ENCODE measurements at regions not wholly inside any gene's neighbourhood (a gene's known extent, or its start where the extent isn't known, plus 50 kb on each side); places are given as distances from the start of the nearest gene placed in this dataset.

DNA sequence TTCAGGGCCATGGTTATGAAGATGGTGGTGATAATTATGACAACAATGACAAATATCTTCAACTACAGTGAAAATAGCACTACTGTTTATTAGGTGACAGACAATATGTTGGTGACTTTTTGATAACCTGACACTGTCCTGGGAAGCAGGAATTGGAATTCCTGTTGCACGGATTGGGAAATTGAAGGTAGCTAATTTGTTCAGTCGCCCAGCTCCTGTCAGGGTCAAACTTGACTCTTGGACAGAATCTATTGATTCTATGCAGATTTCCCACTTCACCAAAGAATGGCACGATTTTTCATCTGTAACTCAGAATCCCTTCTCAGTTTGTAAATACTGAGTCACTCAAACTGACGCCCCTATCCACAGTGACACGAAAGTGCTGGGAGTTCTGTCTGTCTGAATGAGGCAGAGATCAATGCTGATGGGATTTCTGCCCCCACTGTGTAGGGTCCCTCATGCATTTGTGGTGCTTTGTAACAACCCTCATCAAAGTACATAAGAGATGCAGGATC lies 779.5 kb upstream of the ID2 start:
- Histone ChIP-seq H3K4me1 (ENCODE audit: low read length) (peaks cover 16% of the 10 kb centered on the region), H2AFZ (ENCODE audit: low read length) (no peak overlapping the region), H3K27ac (ENCODE audit: low read length) (no peak overlapping the region), H3K9ac (ENCODE audit: low read length) (no peak overlapping the region), H4K20me1 (ENCODE audit: insufficient read depth, low read depth, low read length) (no peaks in the 10 kb centered on the region), H3K27me3 (ENCODE audit: low read length) (0 out of 2 replicates have a peak, but pooled peaks cover 2% of the 10 kb centered on the region), H3K9me2 (replicated peaks; ENCODE audit: insufficient read depth, low read length) (no peaks in the 10 kb centered on the region), H3K9me3 (ENCODE audit: low read length) (no peaks in the 10 kb centered on the region), H3K79me2 (ENCODE audit: low read length) (no peaks in the 10 kb centered on the region), H3K4me2 (ENCODE audit: low read depth, low read length, poor library complexity, severe bottlenecking) (no peak overlapping the region), H3K36me3 (ENCODE audit: insufficient read depth, low read length) (no peaks in the 10 kb centered on the region), H3K4me3 (ENCODE audit: low read length) (no peak overlapping the region)
- DNase-seq, result no peak

DNA sequence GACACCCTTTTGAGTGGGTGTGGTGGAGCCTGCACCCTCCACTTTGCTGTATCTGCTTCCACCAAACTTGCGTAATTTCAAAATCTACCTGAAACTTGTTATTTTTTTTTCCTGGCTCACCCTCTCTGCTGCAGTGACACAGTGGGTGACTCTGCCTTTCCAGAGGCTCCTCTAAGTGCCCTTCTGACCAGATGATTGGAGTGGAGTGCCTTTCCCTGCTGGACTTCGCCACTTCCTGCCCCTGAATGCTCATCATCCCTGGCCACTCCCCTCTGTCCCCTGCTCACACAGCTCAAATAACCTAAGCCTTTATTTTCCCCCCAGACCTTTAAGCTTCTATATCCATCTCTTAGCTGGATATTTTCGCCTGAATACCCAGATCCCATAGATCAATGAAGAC lies 777.5 kb upstream of the ID2 start:
- no peak for DNase-seq
- no peak overlapping the region for H3K4me2 ChIP-seq (ENCODE audit: low read depth, low read length, poor library complexity, severe bottlenecking)
- no peak overlapping the region for H3K4me3 ChIP-seq (ENCODE audit: low read length)
- no peaks in the 10 kb centered on the region for H3K36me3 ChIP-seq (ENCODE audit: insufficient read depth, low read length)
- no peak overlapping the region for H2AFZ ChIP-seq (ENCODE audit: low read length)
- no peaks in the 10 kb centered on the region for H4K20me1 ChIP-seq (ENCODE audit: insufficient read depth, low read depth, low read length)
- no peaks in the 10 kb centered on the region for H3K9me3 ChIP-seq (ENCODE audit: low read length)
- H3K27ac ChIP-seq (ENCODE audit: low read length), result no peak overlapping the region
- 0 out of 2 replicates have a peak, but pooled peaks cover 2% of the 10 kb centered on the region for H3K27me3 ChIP-seq (ENCODE audit: low read length)
- H3K9ac ChIP-seq (ENCODE audit: low read length), result no peak overlapping the region
- no peaks in the 10 kb centered on the region for H3K9me2 ChIP-seq (replicated peaks; ENCODE audit: insufficient read depth, low read length)
- peaks cover 3% of the 10 kb centered on the region for H3K4me1 ChIP-seq (ENCODE audit: low read length)
- no peaks in the 10 kb centered on the region for H3K79me2 ChIP-seq (ENCODE audit: low read length)

DNA sequence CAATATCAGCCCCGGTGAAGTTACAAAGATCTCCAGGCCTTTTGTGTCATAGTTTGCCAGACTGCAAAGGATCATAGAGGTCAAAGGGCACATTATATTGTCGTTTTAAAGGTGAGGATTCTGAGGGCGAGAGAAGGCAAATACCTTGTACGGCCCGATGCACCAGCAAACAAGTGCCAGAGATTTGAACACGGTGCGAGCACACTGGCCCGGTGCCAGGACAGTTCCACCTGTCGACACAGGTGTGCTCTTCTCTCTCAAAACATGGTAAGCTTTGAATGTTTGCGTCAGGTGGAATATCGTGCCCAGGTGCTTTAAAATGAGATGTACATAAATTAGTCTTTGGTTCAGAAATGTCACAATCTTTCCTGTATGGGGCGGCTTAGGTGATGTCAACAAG lies 776.1 kb upstream of the ID2 start:
- Histone ChIP-seq H2AFZ (ENCODE audit: low read length) (no peak overlapping the region), H3K4me1 (ENCODE audit: low read length) (no peaks in the 10 kb centered on the region), H3K79me2 (ENCODE audit: low read length) (no peaks in the 10 kb centered on the region), H3K9ac (ENCODE audit: low read length) (no peak overlapping the region), H3K9me3 (ENCODE audit: low read length) (no peaks in the 10 kb centered on the region), H4K20me1 (ENCODE audit: insufficient read depth, low read depth, low read length) (no peaks in the 10 kb centered on the region), H3K4me3 (ENCODE audit: low read length) (no peak overlapping the region), H3K36me3 (ENCODE audit: insufficient read depth, low read length) (no peaks in the 10 kb centered on the region), H3K27me3 (ENCODE audit: low read length) (0 out of 2 replicates have a peak, but pooled peaks cover 2% of the 10 kb centered on the region), H3K4me2 (ENCODE audit: low read depth, low read length, poor library complexity, severe bottlenecking) (no peak overlapping the region), H3K9me2 (replicated peaks; ENCODE audit: insufficient read depth, low read length) (no peaks in the 10 kb centered on the region), H3K27ac (ENCODE audit: low read length) (no peak overlapping the region)
- DNase-seq, result no peak

DNA sequence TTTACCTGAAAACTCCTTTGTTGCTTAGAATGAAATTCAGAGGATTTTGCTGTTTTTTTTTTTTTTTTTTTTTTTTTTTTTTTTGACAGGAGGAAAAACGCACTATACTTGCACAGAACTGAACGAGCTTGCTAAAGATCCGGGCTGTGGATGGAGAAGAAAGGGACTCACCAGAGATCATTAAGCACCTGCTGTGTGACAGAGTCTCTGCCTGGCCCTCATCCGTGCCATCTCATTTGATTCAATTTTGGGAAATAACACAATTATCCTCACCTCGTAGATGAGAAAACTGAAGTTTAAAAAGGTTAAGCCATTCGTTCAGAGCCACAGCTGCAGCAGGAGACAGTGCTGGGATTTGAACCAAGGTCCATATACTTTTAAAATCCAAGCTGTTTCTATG lies 775.4 kb upstream of the ID2 start:
- no peaks in the 10 kb centered on the region for H3K79me2 ChIP-seq (ENCODE audit: low read length)
- DNase-seq, result no peak
- no peak overlapping the region for H3K9ac ChIP-seq (ENCODE audit: low read length)
- no peaks in the 10 kb centered on the region for H3K9me2 ChIP-seq (replicated peaks; ENCODE audit: insufficient read depth, low read length)
- H3K4me1 ChIP-seq (ENCODE audit: low read length), result no peaks in the 10 kb centered on the region
- no peak overlapping the region for H2AFZ ChIP-seq (ENCODE audit: low read length)
- H3K4me2 ChIP-seq (ENCODE audit: low read depth, low read length, poor library complexity, severe bottlenecking), result no peak overlapping the region
- no peak overlapping the region for H3K27ac ChIP-seq (ENCODE audit: low read length)
- H3K36me3 ChIP-seq (ENCODE audit: insufficient read depth, low read length), result no peaks in the 10 kb centered on the region
- no peaks in the 10 kb centered on the region for H3K9me3 ChIP-seq (ENCODE audit: low read length)
- H3K4me3 ChIP-seq (ENCODE audit: low read length), result no peak overlapping the region
- no peaks in the 10 kb centered on the region for H4K20me1 ChIP-seq (ENCODE audit: insufficient read depth, low read depth, low read length)
- 0 out of 2 replicates have a peak, but pooled peaks cover 2% of the 10 kb centered on the region for H3K27me3 ChIP-seq (ENCODE audit: low read length)

DNA sequence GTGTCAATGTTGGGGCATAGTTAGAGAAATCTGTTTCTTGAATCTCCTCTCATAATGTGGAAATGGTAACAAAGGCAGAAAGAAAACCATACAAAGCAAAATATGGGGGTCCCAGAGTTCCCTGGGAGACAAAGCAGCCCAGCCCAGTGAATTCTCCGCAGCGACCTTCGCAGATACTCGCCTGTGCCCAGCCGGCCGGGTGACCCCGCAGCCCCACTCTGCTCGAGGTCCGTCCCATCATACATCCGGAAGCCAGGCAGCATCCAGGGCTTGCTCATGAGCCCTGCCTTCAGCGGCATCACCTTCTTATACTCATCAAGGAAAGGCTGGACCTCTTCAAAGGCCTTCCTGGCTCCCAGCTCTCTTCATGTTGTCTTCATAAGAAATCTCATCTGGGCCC lies 774.8 kb upstream of the ID2 start:
- Histone ChIP-seq H3K27ac (ENCODE audit: low read length) (no peak overlapping the region), H3K4me2 (ENCODE audit: low read depth, low read length, poor library complexity, severe bottlenecking) (no peak overlapping the region), H3K9me2 (replicated peaks; ENCODE audit: insufficient read depth, low read length) (no peaks in the 10 kb centered on the region), H4K20me1 (ENCODE audit: insufficient read depth, low read depth, low read length) (no peaks in the 10 kb centered on the region), H2AFZ (ENCODE audit: low read length) (no peak overlapping the region), H3K9me3 (ENCODE audit: low read length) (no peaks in the 10 kb centered on the region), H3K79me2 (ENCODE audit: low read length) (no peaks in the 10 kb centered on the region), H3K4me3 (ENCODE audit: low read length) (no peak overlapping the region), H3K9ac (ENCODE audit: low read length) (no peak overlapping the region), H3K27me3 (ENCODE audit: low read length) (no peaks in the 10 kb centered on the region), H3K36me3 (ENCODE audit: insufficient read depth, low read length) (no peaks in the 10 kb centered on the region), H3K4me1 (ENCODE audit: low read length) (no peaks in the 10 kb centered on the region)
- DNase-seq, result no peak

DNA sequence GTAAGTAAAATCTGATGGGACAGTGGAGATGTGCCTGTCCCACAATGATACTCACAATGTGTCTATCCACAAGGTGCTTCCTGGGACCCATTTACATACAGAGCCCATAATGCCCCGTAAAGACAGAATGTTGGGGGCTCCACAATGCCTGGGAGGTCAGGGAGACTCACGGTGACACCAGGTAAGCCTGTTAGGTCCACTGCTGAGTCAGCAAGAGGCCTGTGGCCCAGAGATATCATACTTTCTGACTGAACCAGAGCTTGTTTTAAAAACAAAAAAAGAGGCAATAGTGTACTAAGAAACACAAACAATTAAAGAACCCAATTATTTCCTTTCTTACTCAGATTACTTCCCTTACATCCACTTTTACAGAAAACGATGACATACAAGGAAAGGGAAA lies 771.1 kb upstream of the ID2 start:
- Histone ChIP-seq H3K79me2 (ENCODE audit: low read length) (no peaks in the 10 kb centered on the region), H3K4me2 (ENCODE audit: low read depth, low read length, poor library complexity, severe bottlenecking) (no peak overlapping the region), H3K4me1 (ENCODE audit: low read length) (no peaks in the 10 kb centered on the region), H3K9ac (ENCODE audit: low read length) (no peak overlapping the region), H2AFZ (ENCODE audit: low read length) (no peak overlapping the region), H3K27ac (ENCODE audit: low read length) (no peak overlapping the region), H3K36me3 (ENCODE audit: insufficient read depth, low read length) (no peaks in the 10 kb centered on the region), H3K4me3 (ENCODE audit: low read length) (no peak overlapping the region), H3K27me3 (ENCODE audit: low read length) (no peaks in the 10 kb centered on the region), H4K20me1 (ENCODE audit: insufficient read depth, low read depth, low read length) (no peaks in the 10 kb centered on the region), H3K9me3 (ENCODE audit: low read length) (no peaks in the 10 kb centered on the region), H3K9me2 (replicated peaks; ENCODE audit: insufficient read depth, low read length) (no peaks in the 10 kb centered on the region)
- DNase-seq, result no peak

DNA sequence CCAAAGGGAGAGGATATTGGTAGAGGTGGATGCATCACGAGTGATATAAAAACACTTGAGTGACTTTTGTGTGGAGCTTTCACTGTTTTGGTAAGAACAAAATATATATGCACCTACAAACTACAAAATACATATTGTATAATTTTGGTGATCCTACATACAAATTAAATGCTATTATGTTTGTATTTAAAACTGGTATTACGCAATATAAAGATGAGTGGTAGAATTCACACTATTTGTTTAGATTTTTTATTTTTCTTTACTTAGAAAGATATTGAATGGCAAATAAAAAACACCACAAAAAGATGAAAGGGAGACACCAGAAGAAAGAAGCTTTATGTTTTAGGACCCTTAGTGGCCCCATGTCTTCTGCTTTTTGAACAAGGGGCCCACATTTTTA lies 770.7 kb upstream of the ID2 start:
- H3K27ac ChIP-seq (ENCODE audit: low read length), result no peak overlapping the region

DNA sequence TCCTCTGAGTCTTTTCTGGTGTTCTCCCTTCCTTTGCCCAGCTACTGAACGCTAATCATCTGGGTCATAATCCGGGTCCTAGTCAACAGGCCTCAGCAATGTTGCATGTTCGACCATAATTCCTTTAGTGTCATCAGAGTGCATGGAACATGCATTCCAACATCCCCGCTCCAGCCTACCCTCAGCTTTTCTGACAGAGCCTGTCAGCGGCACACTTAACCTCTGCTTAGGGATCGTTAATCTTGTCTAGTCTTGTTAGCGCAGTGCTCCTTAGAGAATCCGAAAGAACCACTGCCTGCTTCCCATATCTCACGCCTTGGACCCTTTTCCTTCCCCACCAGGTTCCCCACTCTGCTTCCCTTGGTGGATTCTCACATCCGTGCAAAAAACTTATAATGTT lies 767.9 kb upstream of the ID2 start:
- no peaks in the 10 kb centered on the region for H3K9me3 ChIP-seq (ENCODE audit: low read length)
- H3K27me3 ChIP-seq (ENCODE audit: low read length), result no peaks in the 10 kb centered on the region
- no peaks in the 10 kb centered on the region for H3K79me2 ChIP-seq (ENCODE audit: low read length)
- no peak for DNase-seq
- no peaks in the 10 kb centered on the region for H3K36me3 ChIP-seq (ENCODE audit: insufficient read depth, low read length)
- no peak overlapping the region for H2AFZ ChIP-seq (ENCODE audit: low read length)
- H3K9me2 ChIP-seq (replicated peaks; ENCODE audit: insufficient read depth, low read length), result no peaks in the 10 kb centered on the region
- H3K4me1 ChIP-seq (ENCODE audit: low read length), result peaks cover 4% of the 10 kb centered on the region; the same call in 1 of the 2 replicates
- no peaks in the 10 kb centered on the region for H4K20me1 ChIP-seq (ENCODE audit: insufficient read depth, low read depth, low read length)
- no peak overlapping the region for H3K27ac ChIP-seq (ENCODE audit: low read length)
- H3K4me3 ChIP-seq (ENCODE audit: low read length), result no peak overlapping the region
- no peak overlapping the region for H3K4me2 ChIP-seq (ENCODE audit: low read depth, low read length, poor library complexity, severe bottlenecking)
- no peak overlapping the region for H3K9ac ChIP-seq (ENCODE audit: low read length)

More for the DNA sequence above, 770.7 kb upstream of the ID2 start:
- H4K20me1 ChIP-seq (ENCODE audit: insufficient read depth, low read depth, low read length), result no peaks in the 10 kb centered on the region
- H3K27me3 ChIP-seq (ENCODE audit: low read length), result no peaks in the 10 kb centered on the region
- no peak overlapping the region for H3K4me3 ChIP-seq (ENCODE audit: low read length)
- no peaks in the 10 kb centered on the region for H3K9me3 ChIP-seq (ENCODE audit: low read length)
- no peak overlapping the region for H3K4me2 ChIP-seq (ENCODE audit: low read depth, low read length, poor library complexity, severe bottlenecking)
- H3K9ac ChIP-seq (ENCODE audit: low read length), result no peak overlapping the region
- H3K4me1 ChIP-seq (ENCODE audit: low read length), result peaks cover 4% of the 10 kb centered on the region; the same call in 1 of the 2 replicates
- no peak for DNase-seq
- H3K36me3 ChIP-seq (ENCODE audit: insufficient read depth, low read length), result no peaks in the 10 kb centered on the region
- no peak overlapping the region for H2AFZ ChIP-seq (ENCODE audit: low read length)
- no peaks in the 10 kb centered on the region for H3K9me2 ChIP-seq (replicated peaks; ENCODE audit: insufficient read depth, low read length)
- H3K79me2 ChIP-seq (ENCODE audit: low read length), result no peaks in the 10 kb centered on the region

Data from Karpas-422 (cell line).